22Rv1 (cell line): ENCODE measurements at regions not wholly inside any gene's neighbourhood (a gene's known extent, or its start where the extent isn't known, plus 50 kb on each side); places are given as distances from the start of the nearest gene placed in this dataset.

Source experiments
- CTCF ChIP-seq: fragments of 450-650 bp; IDR thresholded peaks from 2 replicates; pipeline ENCODE4 v1.5.1; 2017; ENCODE audit warnings: mild to moderate bottlenecking
- ZFX ChIP-seq: fragments of 450-650 bp; IDR thresholded peaks from 2 replicates; pipeline ENCODE4 v1.6.1; 2017; ENCODE audit warnings: antibody characterized with exemption, borderline replicate concordance

- TF ChIP-seq ZFX: no peak
- no peak for TF ChIP-seq CTCF
Observed at GRCh38 chr9:113781896-113782295, 94.2 kb upstream of the ZNF618 start.
